Keratinocyte (primary cell): ENCODE measurements at regions not wholly inside any gene's neighbourhood (a gene's known extent, or its start where the extent isn't known, plus 50 kb on each side); places are given as distances from the start of the nearest gene placed in this dataset.

Experiments
- DNase-seq: peaks from one replicate; pipeline ENCODE4 v3.0.0-alpha.2; 2011; ENCODE audit warnings: low read depth, missing footprints, low spot score
- FAIRE-seq: peaks from 2 replicates; lab custom pipeline; 2011; peaks lifted over from hg19 to GRCh38; lab: Jason Lieb, UNC
- H2AFZ ChIP-seq: 2 replicates; pipeline ENCODE4 v1.6.0; 2012; ENCODE audit warnings: low read length, control low read depth, inconsistent platforms; ENCODE audit not compliant: control insufficient read depth
- H3K27ac ChIP-seq: 2 replicates; pipeline ENCODE4 v1.5.1; 2011; ENCODE audit warnings: low read length; ENCODE audit not compliant: control insufficient read depth, insufficient read depth
- H3K27me3 ChIP-seq: 3 replicates; pipeline ENCODE4 v1.6.0; 2011; ENCODE audit warnings: low read length; ENCODE audit not compliant: control insufficient read depth, insufficient read depth; ENCODE audit errors: extremely low read depth
- H3K36me3 ChIP-seq, 2 experiments: 2 replicates in 1 of 2; 3 replicates in 1 of 2; pipeline ENCODE4 v1.5.1; 2011; ENCODE audit warnings: low read length in 2 of 2, mild to moderate bottlenecking in 1 of 2; ENCODE audit not compliant: control insufficient read depth in 2 of 2, insufficient read depth in 2 of 2; ENCODE audit errors: extremely low read depth in 1 of 2
- H3K4me1 ChIP-seq: 3 replicates; pipeline ENCODE4 v1.5.1; 2011; ENCODE audit warnings: low read length; ENCODE audit not compliant: control insufficient read depth, insufficient read depth; ENCODE audit errors: extremely low read depth
- H3K4me2 ChIP-seq: 3 replicates; pipeline ENCODE4 v1.6.0; 2011; ENCODE audit warnings: low read depth, low read length; ENCODE audit not compliant: control insufficient read depth, insufficient read depth; ENCODE audit errors: extremely low read depth
- H3K4me3 ChIP-seq, 3 experiments: fragments of 200-600 bp in 1 of 3; sonication (generic) in 1 of 3; 2 replicates in 2 of 3; 3 replicates in 1 of 3; pipeline ENCODE4 v1.5.1; 2011 to 2016; ENCODE audit warnings: low read length in 3 of 3, mild to moderate bottlenecking in 3 of 3, control low read depth in 2 of 3, inconsistent platforms in 1 of 3, low read depth in 1 of 3, mixed read lengths in 1 of 3, mixed run types in 1 of 3, moderate library complexity in 1 of 3; ENCODE audit not compliant: control insufficient read depth in 2 of 3, insufficient read depth in 2 of 3; ENCODE audit errors: extremely low read depth in 1 of 3
- H3K79me2 ChIP-seq: 2 replicates; pipeline ENCODE4 v1.6.0; 2012; ENCODE audit warnings: low read length; ENCODE audit not compliant: control insufficient read depth, insufficient read depth
- H3K9ac ChIP-seq: 3 replicates; pipeline ENCODE4 v1.6.0; 2011; ENCODE audit warnings: low read length; ENCODE audit not compliant: control insufficient read depth, insufficient read depth; ENCODE audit errors: extremely low read depth
- H3K9me1 ChIP-seq: 3 replicates; pipeline ENCODE4 v1.6.0; 2011; ENCODE audit warnings: low read length; ENCODE audit not compliant: control insufficient read depth, insufficient read depth; ENCODE audit errors: extremely low read depth
- H3K9me3 ChIP-seq: 2 replicates; pipeline ENCODE4 v1.5.1; 2012; ENCODE audit warnings: low read depth, low read length; ENCODE audit not compliant: control insufficient read depth
- H4K20me1 ChIP-seq: 3 replicates; pipeline ENCODE4 v1.6.0; 2011; ENCODE audit warnings: low read length; ENCODE audit not compliant: control insufficient read depth, insufficient read depth; ENCODE audit errors: extremely low read depth
- CTCF ChIP-seq, 3 experiments: IDR thresholded peaks in 1 of 3; conservative IDR thresholded peaks in 1 of 3; optimal IDR thresholded peaks in 1 of 3; 2 replicates in 2 of 3; 3 replicates in 1 of 3; pipeline versions ENCODE3 to v1.5.1; 2011; ENCODE audit warnings: low read length in 3 of 3, mild to moderate bottlenecking in 3 of 3, moderate library complexity in 2 of 3, control low read depth in 1 of 3, inconsistent platforms in 1 of 3; ENCODE audit not compliant: insufficient read depth in 2 of 3; ENCODE audit errors: extremely low read depth in 1 of 3
- EZH2 ChIP-seq: IDR thresholded peaks from one replicate; pipeline ENCODE4 v1.6.1; 2012; ENCODE audit warnings: inconsistent platforms, mild to moderate bottlenecking, low read length, moderate library complexity
- dilution Hi-C: fragments of 300-500 bp; cut with MboI; formaldehyde crosslinking; loops from one replicate; pipeline ENCODE4 v1.7.0; 2020; ENCODE audit warnings: low sequenced_read_pairs; ENCODE audit not compliant: extremely low pct_ligation_motif_present

- TF ChIP-seq CTCF (optimal IDR thresholded peaks at IDR 0.05 in 1 of 3, IDR thresholded peaks at IDR 0.05 in 1 of 3, conservative IDR thresholded peaks at IDR 0.05 in 1 of 3; ENCODE audit: extremely low read depth in 1 of 3, insufficient read depth in 2 of 3, low read length in 3 of 3) (no peak), EZH2 (no peak)
- dilution Hi-C loops: no loop called here
Observed at GRCh38 chr5:97536683-97537082, 353.6 kb upstream of the RIOK2 start.

DNA sequence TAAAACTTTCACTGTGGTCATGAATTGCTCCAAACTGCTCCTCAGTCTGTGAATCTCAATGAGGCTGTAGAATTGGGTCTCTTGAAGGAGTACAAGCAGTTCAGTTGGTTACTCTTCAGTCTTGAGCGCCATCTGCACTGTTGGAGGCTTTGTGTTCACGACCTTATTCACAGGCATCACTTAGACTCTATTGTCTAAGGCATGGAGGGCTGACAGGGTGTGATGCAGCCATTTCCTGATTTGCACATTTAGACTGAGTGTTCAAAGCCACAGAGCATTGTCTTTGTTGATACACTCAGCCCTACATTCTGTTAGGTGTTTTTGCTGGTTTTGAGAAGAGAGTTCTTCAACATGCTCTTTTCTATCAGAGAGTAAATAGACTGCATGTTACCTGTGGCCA is 355.9 kb upstream of the RIOK2 start:
- H3K9me1 ChIP-seq: no peaks in the 10 kb centered on the region
- no peak overlapping the region for H3K9ac ChIP-seq
- no peak overlapping the region for H2AFZ ChIP-seq
- no peaks in the 10 kb centered on the region for H3K9me3 ChIP-seq
- no peaks in the 10 kb centered on the region for H3K4me1 ChIP-seq
- FAIRE-seq (no peak), DNase-seq (no peak)
- no peaks in the 10 kb centered on the region for H3K36me3 ChIP-seq
- no peak overlapping the region for H3K27ac ChIP-seq
- dilution Hi-C loops: no loop called here
- no peaks in the 10 kb centered on the region for H3K27me3 ChIP-seq
- no peak for TF ChIP-seq CTCF (optimal IDR thresholded peaks at IDR 0.05 in 1 of 3, IDR thresholded peaks at IDR 0.05 in 1 of 3, conservative IDR thresholded peaks at IDR 0.05 in 1 of 3; ENCODE audit: extremely low read depth in 1 of 3, insufficient read depth in 2 of 3, low read length in 3 of 3)
- TF ChIP-seq EZH2: no peak
- H3K79me2 ChIP-seq: no peaks in the 10 kb centered on the region
- H4K20me1 ChIP-seq: no peaks in the 10 kb centered on the region
- H3K4me2 ChIP-seq: no peak overlapping the region
- H3K4me3 ChIP-seq: no peak overlapping the region

More at GRCh38 chr5:97536683-97537082, 353.6 kb upstream of the RIOK2 start:
- DNase-seq (no peak), FAIRE-seq (no peak)
- Histone ChIP-seq H3K27me3 (no peaks in the 10 kb centered on the region), H3K27ac (no peak overlapping the region), H3K4me2 (no peak overlapping the region), H3K4me3 (no peak overlapping the region), H3K9ac (no peak overlapping the region), H3K9me3 (no peaks in the 10 kb centered on the region), H4K20me1 (no peaks in the 10 kb centered on the region), H3K4me1 (no peaks in the 10 kb centered on the region), H3K36me3 (no peaks in the 10 kb centered on the region), H3K79me2 (no peaks in the 10 kb centered on the region), H3K9me1 (no peaks in the 10 kb centered on the region), H2AFZ (no peak overlapping the region)
